Heart left ventricle (tissue), 16 donors: ENCODE measurements at regions not wholly inside any gene's neighbourhood (a gene's known extent, or its start where the extent isn't known, plus 50 kb on each side); places are given as distances from the start of the nearest gene placed in this dataset.

Experiments
- ATAC-seq, 4 donors: fragments of 200-7000 bp; cut with Tn5 transposase; one replicate each; pipeline ENCODE4 v1.9.1; 2020 to 2022; ENCODE audit warnings: moderate library complexity in 4 of 4, mild to moderate bottlenecking in 3 of 4, moderate number of reproducible peaks in 1 of 4
- DNase-seq, 5 donors: peaks; one replicate each; pipeline ENCODE4 v3.0.0-alpha.2; 2020
- H3K27ac ChIP-seq, 12 donors: fragments of 200-600 bp; sonication (generic) in 4 of 12; one replicate each; pipeline versions ENCODE4 v1.5.0 to v1.8.0; 2016 to 2022; ENCODE audit warnings: mild to moderate bottlenecking in 2 of 12
- H3K27me3 ChIP-seq, 9 donors: fragments of 200-600 bp; sonication (generic) in 2 of 9; one replicate each; pipeline versions ENCODE4 v1.5.1 to v1.8.0; 2016 to 2022; ENCODE audit warnings: mild to moderate bottlenecking in 3 of 9
- H3K36me3 ChIP-seq, 9 donors: fragments of 200-600 bp; sonication (generic) in 2 of 9; one replicate each; pipeline versions ENCODE4 v1.5.0 to v1.8.0; 2018 to 2022; ENCODE audit warnings: mild to moderate bottlenecking in 2 of 9
- H3K4me1 ChIP-seq, 12 donors: fragments of 200-600 bp; sonication (generic) in 4 of 12; one replicate each; pipeline versions ENCODE4 v1.5.0 to v1.8.0; 2016 to 2022; ENCODE audit warnings: mild to moderate bottlenecking in 3 of 12
- H3K4me3 ChIP-seq, 12 donors: fragments of 200-600 bp; sonication (generic) in 4 of 12; one replicate each; pipeline versions ENCODE4 v1.5.0 to v1.8.0; 2017 to 2022; ENCODE audit warnings: mild to moderate bottlenecking in 9 of 12, moderate library complexity in 4 of 12
- H3K9me3 ChIP-seq, 12 donors: fragments of 200-600 bp; sonication (generic) in 4 of 12; one replicate each; pipeline versions ENCODE4 v1.5.0 to v1.8.0; 2016 to 2022; ENCODE audit warnings: mild to moderate bottlenecking in 1 of 12
- CTCF ChIP-seq, 12 donors: fragments of 200-600 bp; sonication (generic) in 4 of 12; IDR thresholded peaks; one replicate each; pipeline versions ENCODE4 v1.5.0 to v1.8.0; 2018 to 2022; ENCODE audit warnings: antibody characterized with exemption in 12 of 12, mild to moderate bottlenecking in 5 of 12
- POLR2A ChIP-seq, 2 donors: fragments of 450-650 bp; IDR thresholded peaks; one replicate each; pipeline ENCODE4 v1.6.1; 2017; ENCODE audit warnings: antibody characterized with exemption in 2 of 2, mild to moderate bottlenecking in 2 of 2, moderate library complexity in 2 of 2
- WGBS, 4 donors: extraction: QIAGEN DNeasy Blood & Tissue Kit in 2 of 4; methylation state at CpG; one replicate each; pipeline versions ENCODE4 v1.1.5 to v1.1.7; 2013 to 2018; 5-methylcytosine and 5-hydroxymethylcytosine counted together
- intact Hi-C, 10 donors: fragments of 100-400 bp; cut with DNase I; formaldehyde crosslinking; loops; one replicate each; pipeline versions ENCODE4 v1.11.1 to v1.14.2; 2022
- donor health status: ischemic (EF 13 %, LVEDD 7.1; RV severe dilation, severe dysfunction).
- donor health status: healthy with polysubstance abuse.
- donor health status: DM: no; HTN: yes; CAD: no.
- donor health status: DM: no; HTN: no; CAD: no.
- donor health status: ischemic (EF 25% LVEDD 6.9; RV normal size, moderate dysfunction).
- donor health status: ischemic (EF 25% LVEDD 5.7; RV mildly dilated, moderate dysfunction).
- donor health status: healthy.
- donor health status: DM: yes; HTN: yes; CAD: no.
- donor health status: ischemic (EF 35%, LVEDD 5.7; RV mildly dilated, moderate dysfunction).
- donor health status: nonischemic (EF 11% LVEDD 7.7; RV severe dilation, severe dysfunction).
- donor health status: DM: yes; HTN: yes; CAD: no.
- donor health status: PGD.
- donor health status: ischemic (EF 29% LVEDD 5.4; RV normal size, mild dysfunction).
- donor health status: nonischemic (EF 23%, LVEDD 6.1; RV moderate dilation, normal function).

- Histone ChIP-seq H3K27ac (peak overlapping the region in 8 of 12 donors; percentile 32 to 81 (median 66)), H3K4me3 (peak overlapping the region in 4 of 12 donors; percentile 33 to 52 (median 42)), H3K36me3 (no peaks in the 10 kb centered on the region), H3K4me1 (peaks cover 0 to 33% (median 5%) of the 10 kb centered on the region in 12 donors), H3K9me3 (no peaks in the 10 kb centered on the region), H3K27me3 (no peaks in the 10 kb centered on the region)
- intact Hi-C loops = loop anchor here (5.0 to 10.0 kb wide), 12 partner anchors 181 to 907 kb away; partner anchors contain the start of gene TCF7L2 (in 1 of the 10)
- 69 to 75% (median 72%) methylated on average over 6 of the region's 6 CpGs for WGBS, 4 donors
- no peak for ATAC-seq
- TF ChIP-seq CTCF (IDR thresholded peaks at IDR 0.05) (no peak), POLR2A (IDR thresholded peaks at IDR 0.05) (no peak)
- DNase-seq = no peak
These were observed 171.4 kb upstream of the HABP2 start for GRCh38 chr10:113381416-113381815.

- ATAC-seq (peak in 2 of 4 donors; percentile 42 to 45), DNase-seq (peak in 2 of 5 donors; percentile 25 to 27)
- H3K4me1 ChIP-seq = peaks cover 0 to 33% (median 5%) of the 10 kb centered on the region in 12 donors
- H3K9me3 ChIP-seq = no peaks in the 10 kb centered on the region
- TF ChIP-seq CTCF (IDR thresholded peaks at IDR 0.05) = no peak
- TF ChIP-seq POLR2A (IDR thresholded peaks at IDR 0.05) = no peak
- WGBS, 4 donors = 30 to 37% (median 33%) methylated on average over 9 of the region's 9 CpGs
- no peaks in the 10 kb centered on the region for H3K36me3 ChIP-seq
- H3K27ac ChIP-seq = peak overlapping the region in 11 of 12 donors; percentile 32 to 81 (median 61)
- peak overlapping the region in 10 of 12 donors; percentile 23 to 52 (median 38) for H3K4me3 ChIP-seq
- intact Hi-C loops = loop anchor here (5.0 to 10.0 kb wide), 12 partner anchors 180 to 907 kb away; partner anchors contain the start of gene TCF7L2 (in 1 of the 10)
- H3K27me3 ChIP-seq = no peaks in the 10 kb centered on the region
These were observed 170.8 kb upstream of the HABP2 start for GRCh38 chr10:113381981-113382509.

GRCh38 chr10:113382691-113383090, 170.2 kb upstream of the HABP2 start:
- H3K4me3 ChIP-seq = peak overlapping the region in 3 of 12 donors; percentile 32 to 52 (median 44)
- ATAC-seq = no peak
- H3K27ac ChIP-seq = peak overlapping the region in 10 of 12 donors; percentile 32 to 81 (median 62)
- TF ChIP-seq POLR2A (IDR thresholded peaks at IDR 0.05) (no peak), CTCF (IDR thresholded peaks at IDR 0.05) (no peak)
- H3K36me3 ChIP-seq = no peaks in the 10 kb centered on the region
- peaks cover 0 to 33% (median 5%) of the 10 kb centered on the region in 12 donors for H3K4me1 ChIP-seq
- DNase-seq = no peak
- H3K27me3 ChIP-seq = no peaks in the 10 kb centered on the region
- intact Hi-C loops = loop anchor here (5.0 to 10.0 kb wide), 12 partner anchors 180 to 908 kb away; partner anchors contain the start of gene TCF7L2 (in 1 of the 10)
- H3K9me3 ChIP-seq = no peaks in the 10 kb centered on the region
- 67 to 76% (median 71%) methylated on average over 3 of the region's 3 CpGs for WGBS, 4 donors

- WGBS, 4 donors = 67 to 90% (median 78%) methylated on average over 4 of the region's 4 CpGs
- Histone ChIP-seq H3K27ac (peak overlapping the region in 7 of 12 donors; percentile 1 to 66 (median 36)), H3K27me3 (no peaks in the 10 kb centered on the region), H3K9me3 (no peaks in the 10 kb centered on the region), H3K4me1 (peaks cover 0 to 33% (median 5%) of the 10 kb centered on the region in 12 donors), H3K4me3 (no peak overlapping the region), H3K36me3 (no peaks in the 10 kb centered on the region)
- no peak for TF ChIP-seq CTCF (IDR thresholded peaks at IDR 0.05)
- TF ChIP-seq POLR2A (IDR thresholded peaks at IDR 0.05) = no peak
- DNase-seq (no peak), ATAC-seq (no peak)
- intact Hi-C loops = loop anchor here (2.0 to 10.0 kb wide), 16 partner anchors 178 to 911 kb away; partner anchors contain the start of gene TCF7L2 (in 1 of the 10)
These were observed 168.7 kb upstream of the HABP2 start for GRCh38 chr10:113384181-113384580.
